HEK293 (cell line): ENCODE measurements at regions not wholly inside any gene's neighbourhood (a gene's known extent, or its start where the extent isn't known, plus 50 kb on each side); places are given as distances from the start of the nearest gene placed in this dataset.

Source experiments
- BCL11A ChIP-seq: fragments of 450-650 bp; formaldehyde crosslinking; IDR thresholded peaks from 2 replicates; pipeline ENCODE4 v1.5.1; 2016; ENCODE audit warnings: low read depth, missing biosample characterization, missing genetic modification characterization
- CTCF ChIP-seq: fragments of 450-650 bp; formaldehyde crosslinking; IDR thresholded peaks from 2 replicates; pipeline ENCODE4 v1.5.1; 2016; ENCODE audit warnings: missing biosample characterization, missing genetic modification characterization
- HOXA7 ChIP-seq: sonication (generic); formaldehyde crosslinking; IDR thresholded peaks from 2 replicates; pipeline ENCODE4 v1.8.1; 2022; ENCODE audit warnings: missing genetic modification reagents, borderline replicate concordance
- KLF9 ChIP-seq: fragments of 450-650 bp; formaldehyde crosslinking; IDR thresholded peaks from 2 replicates; pipeline ENCODE4 v1.5.1; 2016; ENCODE audit warnings: missing biosample characterization, missing genetic modification characterization, low read depth
- PRDM10 ChIP-seq: fragments of 450-650 bp; formaldehyde crosslinking; IDR thresholded peaks from 2 replicates; pipeline ENCODE4 v1.5.1; 2016; ENCODE audit warnings: missing biosample characterization, missing genetic modification characterization
- TCF7L2 ChIP-seq: IDR thresholded peaks from 2 replicates; pipeline ENCODE4 v1.6.1; 2011; ENCODE audit warnings: low read depth, mild to moderate bottlenecking, inconsistent platforms, low read length, moderate library complexity, borderline replicate concordance
- YY2 ChIP-seq: fragments of 450-650 bp; formaldehyde crosslinking; IDR thresholded peaks from 2 replicates; pipeline ENCODE4 v1.5.1; 2016; ENCODE audit warnings: missing biosample characterization, missing genetic modification characterization
- ZNF16 ChIP-seq: fragments of 450-650 bp; formaldehyde crosslinking; IDR thresholded peaks from 2 replicates; pipeline ENCODE4 v1.5.1; 2016; ENCODE audit warnings: low read depth, missing biosample characterization, missing genetic modification characterization
- ZNF292 ChIP-seq: fragments of 450-650 bp; formaldehyde crosslinking; IDR thresholded peaks from 2 replicates; pipeline ENCODE4 v1.5.1; 2016; ENCODE audit warnings: low read depth, missing biosample characterization, missing genetic modification characterization, borderline replicate concordance
- ZNF302 ChIP-seq: fragments of 450-650 bp; formaldehyde crosslinking; IDR thresholded peaks from 2 replicates; pipeline ENCODE4 v1.5.1; 2016; ENCODE audit warnings: missing biosample characterization, missing genetic modification characterization, low read depth
- ZNF510 ChIP-seq: fragments of 450-650 bp; formaldehyde crosslinking; IDR thresholded peaks from 2 replicates; pipeline ENCODE4 v1.5.1; 2018; ENCODE audit warnings: mild to moderate bottlenecking, missing genetic modification characterization, missing biosample characterization; ENCODE audit not compliant: insufficient replicate concordance
- ZNF843 ChIP-seq: fragments of 450-650 bp; formaldehyde crosslinking; IDR thresholded peaks from 2 replicates; pipeline ENCODE4 v1.5.1; 2016; ENCODE audit warnings: missing biosample characterization, missing genetic modification characterization
- TF ChIP-seq, protein P1 (sequence below): fragments of 450-650 bp; formaldehyde crosslinking; IDR thresholded peaks from 2 replicates; pipeline ENCODE4 v1.5.1; 2016; ENCODE audit warnings: missing biosample characterization, missing genetic modification characterization

DNA sequence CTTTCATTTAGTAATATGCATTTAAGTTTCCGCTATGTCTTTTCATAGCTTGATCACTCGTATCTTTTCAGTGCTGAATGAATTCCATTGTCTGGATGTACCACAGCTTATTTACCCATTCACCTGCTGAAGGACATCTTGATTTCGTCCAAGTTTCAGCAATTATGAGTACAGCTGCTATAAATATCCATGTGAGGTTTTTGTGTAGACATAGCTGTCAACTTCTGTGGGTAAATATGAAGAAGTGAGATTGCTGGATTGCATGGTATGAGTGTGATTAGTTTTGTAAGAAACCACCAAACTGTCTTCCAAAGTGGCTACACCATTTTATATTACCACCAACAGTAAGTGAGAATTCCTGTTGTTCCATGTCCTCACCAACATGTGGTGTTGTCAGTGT, 79.2 kb upstream of the STMND1 start:
- TF ChIP-seq CTCF (tag by site-specific recombination) (no peak), ZNF510 (tag by site-specific recombination) (no peak), ZNF302 (no peak), PRDM10 (tag by site-specific recombination) (no peak), BCL11A (tag by site-specific recombination) (no peak), KLF9 (no peak), ZNF292 (tag by site-specific recombination) (no peak), ZNF843 (tag by site-specific recombination) (no peak), HOXA7 (CRISPR knock-in tag) (no peak), YY2 (tag by site-specific recombination) (no peak), TCF7L2 (no peak), ZNF16 (tag by site-specific recombination) (no peak)
- TF ChIP-seq, protein P1, sequence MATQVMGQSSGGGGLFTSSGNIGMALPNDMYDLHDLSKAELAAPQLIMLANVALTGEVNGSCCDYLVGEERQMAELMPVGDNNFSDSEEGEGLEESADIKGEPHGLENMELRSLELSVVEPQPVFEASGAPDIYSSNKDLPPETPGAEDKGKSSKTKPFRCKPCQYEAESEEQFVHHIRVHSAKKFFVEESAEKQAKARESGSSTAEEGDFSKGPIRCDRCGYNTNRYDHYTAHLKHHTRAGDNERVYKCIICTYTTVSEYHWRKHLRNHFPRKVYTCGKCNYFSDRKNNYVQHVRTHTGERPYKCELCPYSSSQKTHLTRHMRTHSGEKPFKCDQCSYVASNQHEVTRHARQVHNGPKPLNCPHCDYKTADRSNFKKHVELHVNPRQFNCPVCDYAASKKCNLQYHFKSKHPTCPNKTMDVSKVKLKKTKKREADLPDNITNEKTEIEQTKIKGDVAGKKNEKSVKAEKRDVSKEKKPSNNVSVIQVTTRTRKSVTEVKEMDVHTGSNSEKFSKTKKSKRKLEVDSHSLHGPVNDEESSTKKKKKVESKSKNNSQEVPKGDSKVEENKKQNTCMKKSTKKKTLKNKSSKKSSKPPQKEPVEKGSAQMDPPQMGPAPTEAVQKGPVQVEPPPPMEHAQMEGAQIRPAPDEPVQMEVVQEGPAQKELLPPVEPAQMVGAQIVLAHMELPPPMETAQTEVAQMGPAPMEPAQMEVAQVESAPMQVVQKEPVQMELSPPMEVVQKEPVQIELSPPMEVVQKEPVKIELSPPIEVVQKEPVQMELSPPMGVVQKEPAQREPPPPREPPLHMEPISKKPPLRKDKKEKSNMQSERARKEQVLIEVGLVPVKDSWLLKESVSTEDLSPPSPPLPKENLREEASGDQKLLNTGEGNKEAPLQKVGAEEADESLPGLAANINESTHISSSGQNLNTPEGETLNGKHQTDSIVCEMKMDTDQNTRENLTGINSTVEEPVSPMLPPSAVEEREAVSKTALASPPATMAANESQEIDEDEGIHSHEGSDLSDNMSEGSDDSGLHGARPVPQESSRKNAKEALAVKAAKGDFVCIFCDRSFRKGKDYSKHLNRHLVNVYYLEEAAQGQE (tag by site-specific recombination), result no peak
